IPS-NIHi11 (cell line): ENCODE measurements at regions not wholly inside any gene's neighbourhood (a gene's known extent, or its start where the extent isn't known, plus 50 kb on each side); places are given as distances from the start of the nearest gene placed in this dataset.

Experiments
- DNase-seq: peaks from one replicate; pipeline ENCODE4 v3.0.0; 2012; ENCODE audit warnings: mixed read lengths, low spot score

DNA sequence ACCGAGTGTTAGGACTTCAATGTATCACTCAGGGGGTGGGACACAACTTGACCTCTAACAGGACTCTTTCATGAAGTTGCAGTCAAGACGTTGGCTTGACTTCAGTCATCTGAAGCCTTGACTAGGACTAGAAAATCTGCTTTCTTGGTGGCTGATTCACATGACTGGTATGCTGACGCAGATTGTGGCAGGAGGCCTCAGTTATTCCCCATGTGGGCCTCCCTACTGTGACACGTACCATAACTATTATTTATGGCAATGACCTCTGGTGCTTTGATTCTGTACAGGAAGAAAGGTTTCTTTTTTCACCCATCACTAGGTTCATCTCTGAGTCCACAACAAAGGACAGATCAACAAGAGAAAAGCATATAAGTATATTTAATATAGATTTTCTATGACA, 270.4 kb downstream of the NEDD1 start:
- no peak for DNase-seq

GRCh38 chr12:97181571-97182265, 274.7 kb downstream of the NEDD1 start:
- no peak for DNase-seq

- DNase-seq = no peak
Measured at GRCh38 chr12:97182769-97183168, 275.7 kb downstream of the NEDD1 start.

GRCh38 chr12:97184127-97184773, 277.2 kb downstream of the NEDD1 start:
- no peak for DNase-seq

- no peak for DNase-seq
Measured at GRCh38 chr12:97185567-97185966, 277.0 kb upstream of the RMST start.

GRCh38 chr12:97194546-97194945, 268.1 kb upstream of the RMST start:
- no peak for DNase-seq

DNA sequence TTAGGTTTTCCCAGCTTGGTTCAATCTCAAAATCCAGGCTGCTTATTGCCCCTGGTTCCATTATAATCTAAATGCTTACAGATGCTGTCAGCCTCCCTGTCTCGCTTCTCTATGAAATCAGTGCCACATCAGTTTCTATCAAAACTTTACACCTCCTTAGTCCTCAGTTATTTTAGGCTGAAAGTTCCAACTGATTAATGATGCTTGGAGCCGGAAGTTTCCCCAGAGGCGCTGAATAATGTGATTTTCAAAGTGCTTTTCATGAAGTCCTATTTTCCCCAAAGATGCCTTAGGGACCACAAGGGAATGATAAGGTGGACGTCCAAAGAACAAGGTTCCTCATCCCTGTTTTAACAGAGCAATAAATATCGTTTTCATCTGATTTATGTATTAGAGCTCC, 262.4 kb upstream of the RMST start:
- DNase-seq = no peak

DNA sequence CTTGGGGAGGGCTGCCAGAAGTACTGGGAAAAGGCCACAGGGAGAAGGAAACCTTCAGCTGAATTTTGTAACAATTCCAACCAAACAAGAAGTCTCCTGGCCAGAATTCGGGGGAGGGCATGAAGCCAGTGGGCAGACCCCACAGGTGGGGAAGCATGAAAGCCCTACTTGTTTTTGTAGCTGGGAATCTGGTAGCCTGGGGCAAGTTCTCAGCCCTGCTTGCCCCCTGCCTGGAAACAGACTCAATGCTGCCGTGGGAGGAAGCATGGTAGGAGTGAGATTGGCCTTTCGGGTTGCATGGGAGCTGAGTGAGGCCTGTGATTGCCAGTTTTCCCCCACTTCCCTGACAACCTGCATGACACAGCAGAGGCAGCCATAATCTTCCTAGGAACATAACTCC, 259.2 kb upstream of the RMST start:
- DNase-seq = no peak

- DNase-seq = no peak
Measured at GRCh38 chr12:97209997-97210396, 252.6 kb upstream of the RMST start.

DNA sequence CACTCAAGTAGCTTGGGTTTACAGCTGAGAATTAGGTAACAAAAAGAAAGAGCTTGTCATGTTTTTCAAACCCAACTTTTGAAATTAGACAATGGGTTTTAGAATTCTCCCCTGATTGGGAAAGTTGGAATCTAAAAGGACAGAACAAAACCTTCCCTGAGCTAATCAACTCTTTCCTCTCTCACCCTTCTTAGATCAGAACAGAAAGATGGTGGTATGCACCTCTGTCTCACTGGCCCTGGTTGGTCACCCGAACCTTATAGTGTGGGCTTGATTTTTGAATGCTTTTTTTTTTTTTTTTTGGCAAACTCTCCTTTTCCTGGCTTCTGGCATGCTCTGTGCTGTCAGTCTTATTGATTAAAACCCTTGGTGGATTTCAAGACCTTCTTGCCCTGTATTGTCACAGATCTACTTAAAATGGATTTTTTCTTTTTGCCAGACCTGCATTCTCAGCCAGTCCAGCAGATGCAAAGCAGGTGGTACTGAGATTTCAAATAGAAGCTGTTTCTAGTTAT, 251.1 kb upstream of the RMST start:
- no peak for DNase-seq

DNA sequence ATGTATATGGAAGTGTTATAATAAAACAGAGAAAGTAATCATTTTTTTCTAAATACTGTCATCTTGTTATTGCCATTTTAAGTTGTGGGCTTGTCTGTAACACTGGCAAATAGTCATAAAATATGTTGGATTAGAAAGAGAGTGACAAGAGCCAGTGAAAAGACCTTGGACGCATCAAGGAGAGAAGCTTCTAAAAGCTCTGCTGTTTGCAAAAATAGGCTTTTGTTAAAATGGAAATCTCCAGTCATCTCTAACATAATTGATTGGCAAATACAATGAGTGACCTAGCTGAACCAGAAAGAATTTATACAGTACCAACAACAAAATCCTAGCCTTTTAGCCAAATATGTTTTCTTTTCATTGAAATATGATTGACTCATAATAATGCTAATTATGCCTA, 245.8 kb upstream of the RMST start:
- no peak for DNase-seq

- DNase-seq = no peak
Measured at GRCh38 chr12:97222391-97222790, 240.2 kb upstream of the RMST start.

DNA sequence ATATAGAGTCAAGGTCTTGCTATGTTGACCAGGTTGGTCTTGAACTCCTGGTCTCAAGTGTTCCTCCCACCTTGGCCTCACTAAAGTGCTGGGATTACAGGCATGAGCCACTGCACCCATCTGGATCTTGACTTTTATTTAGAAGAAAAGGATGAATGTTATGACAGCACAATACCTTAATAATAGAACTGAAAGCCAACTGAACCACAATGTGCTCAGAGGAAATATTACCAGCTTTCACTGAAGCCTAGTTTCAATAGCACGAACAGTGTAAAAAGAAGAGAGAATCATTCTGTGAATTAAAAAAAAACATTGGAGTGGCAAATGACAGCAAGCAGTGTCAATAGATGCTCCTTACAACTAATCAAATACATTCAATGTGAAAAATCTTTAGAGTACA, 239.2 kb upstream of the RMST start:
- no peak for DNase-seq

DNA sequence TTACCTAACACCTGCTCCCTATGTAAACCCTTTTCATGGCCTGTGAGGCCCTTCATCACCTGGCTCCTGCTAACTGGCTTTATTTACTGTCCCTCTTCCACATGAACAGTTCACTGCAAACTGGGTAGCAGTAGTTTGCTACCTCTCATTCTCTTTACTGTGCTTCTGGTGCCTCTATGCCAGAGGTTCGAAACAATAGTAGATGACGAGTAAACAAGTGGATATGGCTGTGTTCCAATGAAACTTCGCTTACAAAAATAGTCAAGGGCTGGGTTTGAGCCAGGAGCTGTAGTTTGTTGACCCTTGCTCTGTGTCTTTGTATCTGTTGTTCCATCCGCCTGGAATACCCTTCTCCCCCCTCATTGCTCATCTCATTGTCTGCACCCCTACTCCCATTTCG, 233.6 kb upstream of the RMST start:
- no peak for DNase-seq

DNA sequence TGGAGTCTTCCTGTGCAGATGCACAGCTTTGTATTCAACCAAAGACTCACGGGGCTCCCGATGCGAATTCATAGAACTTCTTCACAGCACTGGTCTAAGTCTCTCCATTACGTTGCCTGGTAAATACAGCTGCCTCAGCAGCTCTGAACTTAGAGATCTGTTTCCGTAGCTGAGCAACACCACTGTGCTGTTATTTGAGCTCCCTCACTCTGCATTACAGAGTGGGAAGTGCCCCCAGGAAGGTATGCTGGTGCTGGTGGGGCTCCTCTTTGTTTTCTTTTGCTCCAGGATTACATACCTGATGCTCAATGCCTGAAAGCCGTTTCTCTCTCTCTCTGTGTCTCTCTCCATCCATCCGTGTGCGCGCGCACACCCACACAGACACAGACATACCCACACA, 227.5 kb upstream of the RMST start:
- DNase-seq = peak; percentile 56

GRCh38 chr12:97246368-97246767, 216.2 kb upstream of the RMST start:
- no peak for DNase-seq

GRCh38 chr12:97250483-97250882, 212.1 kb upstream of the RMST start:
- DNase-seq = no peak

- DNase-seq = no peak
Measured at GRCh38 chr12:97257726-97258125, 204.9 kb upstream of the RMST start.

DNA sequence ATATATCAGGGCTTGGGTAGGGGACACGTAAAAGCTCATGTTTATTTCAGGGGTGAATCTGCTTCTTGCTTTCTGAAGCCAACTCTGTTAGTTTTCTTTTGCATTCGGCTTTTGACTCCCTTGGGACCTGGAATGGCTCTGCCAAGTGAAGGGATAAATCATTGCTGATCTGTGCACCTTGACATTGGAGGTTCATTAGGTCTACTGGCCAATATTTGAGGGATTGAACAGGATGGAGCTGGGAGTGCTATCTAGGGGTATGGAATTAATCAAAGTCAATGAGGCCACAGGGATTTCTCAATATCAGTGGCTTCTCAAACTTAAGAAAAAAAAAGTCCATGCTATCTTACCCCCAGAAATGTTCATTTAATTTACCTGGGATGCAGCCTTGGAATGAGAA, 203.5 kb upstream of the RMST start:
- DNase-seq = no peak

GRCh38 chr12:97260786-97261185, 201.8 kb upstream of the RMST start:
- DNase-seq = no peak

DNA sequence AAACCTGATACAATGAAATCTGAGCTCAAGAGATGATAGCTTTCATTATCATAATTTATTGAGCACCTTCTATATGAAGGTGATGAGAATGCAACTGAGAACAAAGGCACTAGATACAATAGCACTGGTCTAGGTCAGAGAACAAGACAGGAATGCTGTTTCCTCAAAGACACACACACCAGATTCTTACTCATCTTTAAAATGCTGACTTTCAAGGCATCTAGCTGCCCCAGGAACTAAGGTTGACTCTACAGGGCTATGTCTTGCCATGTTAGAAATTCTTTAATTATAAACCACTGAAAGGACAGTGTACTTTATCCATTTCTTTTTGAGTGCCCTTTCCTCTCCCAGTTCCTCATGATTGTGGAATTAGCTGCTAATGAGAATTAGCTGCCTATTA, 195.4 kb upstream of the RMST start:
- no peak for DNase-seq

- DNase-seq = no peak
Measured at GRCh38 chr12:97267594-97268202, 194.9 kb upstream of the RMST start.

DNA sequence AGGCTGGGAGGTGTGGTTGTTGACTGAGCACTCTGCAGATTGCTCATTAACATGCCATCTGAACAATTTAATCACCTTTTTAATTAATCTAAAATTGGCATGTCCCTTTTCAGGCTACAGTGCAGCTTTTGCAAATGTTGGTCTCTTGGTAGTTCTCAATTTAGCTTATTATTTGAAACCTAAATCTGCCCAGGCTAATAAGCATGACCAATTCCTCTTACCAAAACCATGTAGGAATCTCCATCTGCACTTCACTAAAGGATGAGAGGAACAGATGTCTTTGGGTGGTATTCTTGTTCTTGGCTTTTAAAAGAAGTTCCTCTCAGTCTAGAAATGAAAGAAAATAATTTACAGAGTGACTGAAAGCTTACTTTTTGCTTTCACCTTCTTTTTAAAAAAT, 190.1 kb upstream of the RMST start:
- DNase-seq = no peak

GRCh38 chr12:97274386-97274785, 188.2 kb upstream of the RMST start:
- no peak for DNase-seq
